Keratinocyte (primary cell): ENCODE measurements at regions not wholly inside any gene's neighbourhood (a gene's known extent, or its start where the extent isn't known, plus 50 kb on each side); places are given as distances from the start of the nearest gene placed in this dataset.

ENCODE experiments used
- CTCF ChIP-seq, 3 experiments: IDR thresholded peaks in 1 of 3; conservative IDR thresholded peaks in 1 of 3; optimal IDR thresholded peaks in 1 of 3; 2 replicates in 2 of 3; 3 replicates in 1 of 3; pipeline versions ENCODE3 to v1.5.1; 2011; ENCODE audit warnings: low read length in 3 of 3, mild to moderate bottlenecking in 3 of 3, moderate library complexity in 2 of 3, control low read depth in 1 of 3, inconsistent platforms in 1 of 3; ENCODE audit not compliant: insufficient read depth in 2 of 3; ENCODE audit errors: extremely low read depth in 1 of 3
- EZH2 ChIP-seq: IDR thresholded peaks from one replicate; pipeline ENCODE4 v1.6.1; 2012; ENCODE audit warnings: inconsistent platforms, mild to moderate bottlenecking, low read length, moderate library complexity

GRCh38 chr18:60654298-60654697 is 281.7 kb upstream of the MC4R start:
- TF ChIP-seq CTCF (optimal IDR thresholded peaks at IDR 0.05 in 1 of 3, IDR thresholded peaks at IDR 0.05 in 1 of 3, conservative IDR thresholded peaks at IDR 0.05 in 1 of 3; ENCODE audit: extremely low read depth in 1 of 3, insufficient read depth in 2 of 3, low read length in 3 of 3): no peak
- TF ChIP-seq EZH2: no peak
